Activated CD8-positive, alpha-beta T cell treated with anti-CD3 and anti-CD28 coated beads for 36 hours (primary cell): ENCODE measurements at regions not wholly inside any gene's neighbourhood (a gene's known extent, or its start where the extent isn't known, plus 50 kb on each side); places are given as distances from the start of the nearest gene placed in this dataset.

ENCODE experiments used
- ATAC-seq: fragments of 200-7000 bp; cut with Tn5 transposase; one replicate; pipeline ENCODE4 v1.10.0; 2021; ENCODE audit warnings: mild to moderate bottlenecking, moderate library complexity
- CTCF ChIA-PET: fragments of 350-600 bp; sonication (Branson Sonifier 250); formaldehyde crosslinking; loops from one replicate; lab custom pipeline; 2021; ENCODE audit warnings: antibody characterized with exemption; lab: Charles Lee
- POLR2A ChIA-PET: fragments of 350-600 bp; sonication (Branson Sonifier 250); formaldehyde crosslinking; loops from one replicate; lab custom pipeline; 2021; ENCODE audit warnings: antibody characterized with exemption; lab: Charles Lee
- DNase-seq: peaks from one replicate; pipeline ENCODE4 v3.0.0-alpha.2; 2020
- H3K27ac Mint-ChIP-seq: one replicate; pipeline ENCODE4 v1.8.0; 2021; ENCODE audit warnings: mild to moderate bottlenecking, mixed read lengths
- H3K27me3 Mint-ChIP-seq: one replicate; pipeline ENCODE4 v1.8.0; 2021; ENCODE audit warnings: mixed read lengths
- H3K36me3 Mint-ChIP-seq: one replicate; pipeline ENCODE4 v1.8.0; 2021; ENCODE audit warnings: low read depth, mixed read lengths
- H3K4me1 Mint-ChIP-seq: one replicate; pipeline ENCODE4 v1.8.0; 2021; ENCODE audit warnings: low read depth, mixed read lengths
- H3K4me3 Mint-ChIP-seq: one replicate; pipeline ENCODE4 v1.8.0; 2021; ENCODE audit warnings: mild to moderate bottlenecking, moderate library complexity, mixed read lengths
- H3K9me3 Mint-ChIP-seq: one replicate; pipeline ENCODE4 v1.8.0; 2021; ENCODE audit warnings: mixed read lengths
- intact Hi-C: fragments of 100-400 bp; cut with micrococcal nuclease; formaldehyde crosslinking; loops from one replicate; pipeline ENCODE4 v1.10.0; 2022
- TF ChIP-seq, protein P1 (sequence below): fragments of 200-600 bp; IDR thresholded peaks from one replicate; pipeline ENCODE4 v1.8.0; 2022; ENCODE audit warnings: antibody characterized with exemption, mild to moderate bottlenecking

DNA sequence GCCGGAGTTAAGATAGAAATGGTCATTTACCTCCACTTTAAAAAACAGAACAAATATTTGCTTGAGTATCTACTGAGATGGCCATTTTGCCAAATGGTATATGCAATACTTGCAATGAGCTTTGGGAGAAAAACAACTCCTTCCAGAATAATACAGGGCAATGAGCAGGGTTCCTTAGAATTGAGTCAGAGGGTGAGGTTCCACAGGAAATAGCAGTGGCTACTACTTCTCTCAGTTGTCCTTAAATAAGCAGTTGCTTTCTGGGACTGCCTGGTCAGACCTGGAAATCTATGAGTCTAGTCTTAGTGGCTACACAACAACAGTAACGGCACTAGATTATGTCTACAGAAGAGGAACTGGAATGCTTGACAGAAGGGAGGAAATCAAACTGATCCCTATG is 80.9 kb upstream of the CCDC85A start:
- Mint-ChIP-seq H3K9me3 (peaks cover 2% of the 10 kb centered on the region), H3K4me3 (no peak overlapping the region), H3K27ac (no peak overlapping the region), H3K36me3 (no peaks in the 10 kb centered on the region), H3K4me1 (no peaks in the 10 kb centered on the region), H3K27me3 (no peaks in the 10 kb centered on the region)
- ATAC-seq (no peak), DNase-seq (no peak)
- intact Hi-C loops, result no loop called here
- TF ChIP-seq, protein P1, sequence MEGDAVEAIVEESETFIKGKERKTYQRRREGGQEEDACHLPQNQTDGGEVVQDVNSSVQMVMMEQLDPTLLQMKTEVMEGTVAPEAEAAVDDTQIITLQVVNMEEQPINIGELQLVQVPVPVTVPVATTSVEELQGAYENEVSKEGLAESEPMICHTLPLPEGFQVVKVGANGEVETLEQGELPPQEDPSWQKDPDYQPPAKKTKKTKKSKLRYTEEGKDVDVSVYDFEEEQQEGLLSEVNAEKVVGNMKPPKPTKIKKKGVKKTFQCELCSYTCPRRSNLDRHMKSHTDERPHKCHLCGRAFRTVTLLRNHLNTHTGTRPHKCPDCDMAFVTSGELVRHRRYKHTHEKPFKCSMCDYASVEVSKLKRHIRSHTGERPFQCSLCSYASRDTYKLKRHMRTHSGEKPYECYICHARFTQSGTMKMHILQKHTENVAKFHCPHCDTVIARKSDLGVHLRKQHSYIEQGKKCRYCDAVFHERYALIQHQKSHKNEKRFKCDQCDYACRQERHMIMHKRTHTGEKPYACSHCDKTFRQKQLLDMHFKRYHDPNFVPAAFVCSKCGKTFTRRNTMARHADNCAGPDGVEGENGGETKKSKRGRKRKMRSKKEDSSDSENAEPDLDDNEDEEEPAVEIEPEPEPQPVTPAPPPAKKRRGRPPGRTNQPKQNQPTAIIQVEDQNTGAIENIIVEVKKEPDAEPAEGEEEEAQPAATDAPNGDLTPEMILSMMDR, result no peak
- POLR2A ChIA-PET, result no interaction called here
- CTCF ChIA-PET, result no interaction called here

DNA sequence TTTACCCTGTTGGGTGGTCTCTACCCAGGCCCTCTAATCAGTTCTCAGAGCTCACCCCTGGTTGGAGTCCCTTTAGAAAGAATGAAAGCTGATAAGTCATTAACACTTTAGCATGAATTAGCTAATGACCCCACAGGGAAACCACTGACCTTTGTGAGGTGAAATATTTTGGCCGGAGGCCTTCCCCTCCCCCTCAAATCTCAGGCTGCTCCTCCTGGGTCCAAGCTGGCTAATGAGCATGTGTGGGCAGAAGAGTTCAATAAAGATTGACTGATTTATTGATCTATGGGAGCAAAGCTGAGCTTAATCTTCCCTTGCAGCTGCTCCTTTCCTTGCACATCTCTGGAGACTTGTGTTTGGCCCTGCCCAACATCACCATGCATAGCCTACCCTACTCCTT is 78.8 kb upstream of the CCDC85A start:
- ChIA-PET CTCF (interaction anchor here (1.4 kb wide), 1 partner anchor 17 kb away, joined by 3 read pairs; no protein-coding TSS in a partner anchor), POLR2A (no interaction called here)
- Mint-ChIP-seq H3K27me3 (no peaks in the 10 kb centered on the region), H3K27ac (no peak overlapping the region), H3K4me1 (no peaks in the 10 kb centered on the region), H3K36me3 (no peaks in the 10 kb centered on the region), H3K4me3 (no peak overlapping the region), H3K9me3 (peaks cover 2% of the 10 kb centered on the region)
- no peak for ATAC-seq
- intact Hi-C loops, result no loop called here
- no peak for DNase-seq
- TF ChIP-seq, protein P1, result no peak

DNA sequence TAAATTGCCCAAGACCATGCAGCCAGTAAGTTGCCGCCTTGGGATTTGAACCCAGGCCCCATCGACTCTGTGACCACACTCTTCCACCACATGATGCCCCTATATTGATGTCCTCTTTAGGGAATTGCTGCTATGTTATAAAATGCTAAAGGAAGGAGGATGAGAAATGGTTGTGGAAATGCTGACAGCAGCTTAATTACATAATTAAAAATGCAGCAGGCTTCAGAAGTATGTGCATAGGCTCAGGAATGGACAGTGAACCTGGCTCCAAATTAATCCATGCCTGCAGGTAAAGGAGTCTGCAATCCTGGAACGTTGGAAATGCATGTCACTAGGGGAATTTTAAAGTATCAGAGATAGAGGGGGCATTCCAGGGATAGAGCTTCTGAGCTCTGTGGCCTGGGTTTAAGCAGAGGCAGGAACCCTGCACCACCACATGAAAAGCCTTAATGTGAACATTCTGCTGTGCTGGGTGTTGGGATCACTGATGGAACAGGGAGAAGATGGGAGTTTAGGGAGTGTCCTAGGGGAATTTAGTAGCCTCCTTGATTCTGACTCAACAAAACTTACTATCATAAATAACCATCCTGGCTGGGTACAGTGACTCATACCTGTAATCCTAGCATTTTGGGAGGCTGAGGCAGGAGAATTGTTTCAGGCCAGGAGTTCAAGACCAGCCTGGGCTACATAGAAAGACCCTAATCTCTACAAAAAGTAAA is 76.1 kb upstream of the CCDC85A start:
- TF ChIP-seq, protein P1, result no peak
- H3K36me3 Mint-ChIP-seq, result no peaks in the 10 kb centered on the region
- DNase-seq, result no peak
- no peak overlapping the region for H3K4me3 Mint-ChIP-seq
- ATAC-seq, result no peak
- H3K9me3 Mint-ChIP-seq, result peaks cover 2% of the 10 kb centered on the region
- intact Hi-C loops, result no loop called here
- POLR2A ChIA-PET, result no interaction called here
- CTCF ChIA-PET, result no interaction called here
- no peaks in the 10 kb centered on the region for H3K4me1 Mint-ChIP-seq
- no peak overlapping the region for H3K27ac Mint-ChIP-seq
- peaks cover 1% of the 10 kb centered on the region for H3K27me3 Mint-ChIP-seq

DNA sequence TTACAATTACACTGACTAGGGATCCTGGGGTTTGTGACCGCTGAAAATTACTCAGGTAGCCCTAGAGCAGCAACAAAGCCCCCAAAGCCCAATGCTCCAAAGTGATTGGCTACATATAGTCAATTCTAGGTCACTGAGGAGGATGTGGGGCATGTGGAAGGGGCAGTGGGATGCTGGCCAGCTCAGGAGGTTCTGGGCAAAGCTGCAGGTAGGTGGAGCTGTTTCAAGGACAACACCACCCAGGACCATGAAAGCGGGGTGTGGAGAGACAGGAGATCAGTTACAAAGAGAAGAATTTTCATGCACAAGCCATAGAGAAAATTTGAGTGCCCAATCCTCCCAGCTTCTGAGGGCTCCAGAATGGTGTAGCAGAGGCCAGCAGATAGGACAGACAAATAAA is 75.0 kb upstream of the CCDC85A start:
- DNase-seq (no peak), ATAC-seq (no peak)
- no peak overlapping the region for H3K27ac Mint-ChIP-seq
- TF ChIP-seq, protein P1, result no peak
- no peaks in the 10 kb centered on the region for H3K36me3 Mint-ChIP-seq
- H3K9me3 Mint-ChIP-seq, result no peaks in the 10 kb centered on the region
- H3K4me3 Mint-ChIP-seq, result no peak overlapping the region
- intact Hi-C loops, result no loop called here
- no peaks in the 10 kb centered on the region for H3K4me1 Mint-ChIP-seq
- CTCF ChIA-PET, result no interaction called here
- peaks cover 1% of the 10 kb centered on the region for H3K27me3 Mint-ChIP-seq
- POLR2A ChIA-PET, result no interaction called here

DNA sequence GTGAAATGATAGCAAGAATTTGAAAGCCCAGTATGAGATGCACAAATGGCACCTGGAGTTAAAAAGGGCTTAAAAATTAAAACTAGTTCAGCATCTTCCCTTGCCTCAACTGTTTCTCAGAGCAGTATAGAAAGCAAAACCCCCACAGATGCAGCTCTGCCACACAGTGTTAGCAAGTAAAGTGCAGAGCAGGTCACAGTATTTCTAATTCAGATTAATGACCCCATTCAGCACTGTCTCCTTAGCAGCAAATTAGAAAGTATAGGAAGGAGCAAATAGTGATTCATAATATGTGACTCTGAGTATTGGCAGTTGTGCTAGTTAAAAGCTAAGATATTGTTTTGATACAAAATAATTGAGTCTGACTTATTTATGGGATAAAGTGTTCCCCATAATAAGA is 73.8 kb upstream of the CCDC85A start:
- DNase-seq (no peak), ATAC-seq (no peak)
- Mint-ChIP-seq H3K27me3 (peaks cover 1% of the 10 kb centered on the region), H3K4me3 (no peak overlapping the region), H3K27ac (no peak overlapping the region), H3K9me3 (no peaks in the 10 kb centered on the region), H3K4me1 (no peaks in the 10 kb centered on the region), H3K36me3 (no peaks in the 10 kb centered on the region)
- intact Hi-C loops, result no loop called here
- TF ChIP-seq, protein P1, result no peak
- CTCF ChIA-PET, result no interaction called here
- POLR2A ChIA-PET, result no interaction called here
